Progenitor cell of endocrine pancreas (in vitro differentiated cells): ENCODE measurements at regions not wholly inside any gene's neighbourhood (a gene's known extent, or its start where the extent isn't known, plus 50 kb on each side); places are given as distances from the start of the nearest gene placed in this dataset.

Experiments used
- DNase-seq: peaks from one replicate; pipeline ENCODE4 v3.0.0; 2021; ENCODE audit warnings: low spot score; ENCODE audit not compliant: unreplicated experiment
- H3K27ac Mint-ChIP-seq: 2 replicates; pipeline ENCODE4 v1.8.0; 2021; ENCODE audit warnings: mild to moderate bottlenecking, moderate library complexity, mixed read lengths
- H3K27me3 Mint-ChIP-seq: 2 replicates; pipeline ENCODE4 v1.8.0; 2021; ENCODE audit warnings: mixed read lengths
- H3K36me3 Mint-ChIP-seq: 2 replicates; pipeline ENCODE4 v1.8.0; 2022; ENCODE audit warnings: mixed read lengths; ENCODE audit not compliant: insufficient read depth
- H3K4me1 Mint-ChIP-seq: 2 replicates; pipeline ENCODE4 v1.8.0; 2021; ENCODE audit warnings: low read depth, mixed read lengths
- H3K4me3 Mint-ChIP-seq: 2 replicates; pipeline ENCODE4 v1.8.0; 2021; ENCODE audit warnings: low read depth, mild to moderate bottlenecking, moderate library complexity, mixed read lengths
- H3K9me3 Mint-ChIP-seq: 2 replicates; pipeline ENCODE4 v1.8.0; 2021; ENCODE audit warnings: low read depth, mixed read lengths
- TF ChIP-seq, protein P1 (sequence below): fragments of 200-600 bp; sonication (generic); IDR thresholded peaks from one replicate; pipeline ENCODE4 v1.5.0; 2021; ENCODE audit warnings: antibody characterized with exemption, mild to moderate bottlenecking; ENCODE audit not compliant: unreplicated experiment

- Mint-ChIP-seq H3K9me3 (peaks cover 4% of the 10 kb centered on the region), H3K4me1 (peaks cover 2% of the 10 kb centered on the region), H3K27ac (no peak overlapping the region), H3K36me3 (no peaks in the 10 kb centered on the region), H3K4me3 (no peak overlapping the region), H3K27me3 (peaks cover 3% of the 10 kb centered on the region)
- no peak for DNase-seq
- TF ChIP-seq, protein P1, sequence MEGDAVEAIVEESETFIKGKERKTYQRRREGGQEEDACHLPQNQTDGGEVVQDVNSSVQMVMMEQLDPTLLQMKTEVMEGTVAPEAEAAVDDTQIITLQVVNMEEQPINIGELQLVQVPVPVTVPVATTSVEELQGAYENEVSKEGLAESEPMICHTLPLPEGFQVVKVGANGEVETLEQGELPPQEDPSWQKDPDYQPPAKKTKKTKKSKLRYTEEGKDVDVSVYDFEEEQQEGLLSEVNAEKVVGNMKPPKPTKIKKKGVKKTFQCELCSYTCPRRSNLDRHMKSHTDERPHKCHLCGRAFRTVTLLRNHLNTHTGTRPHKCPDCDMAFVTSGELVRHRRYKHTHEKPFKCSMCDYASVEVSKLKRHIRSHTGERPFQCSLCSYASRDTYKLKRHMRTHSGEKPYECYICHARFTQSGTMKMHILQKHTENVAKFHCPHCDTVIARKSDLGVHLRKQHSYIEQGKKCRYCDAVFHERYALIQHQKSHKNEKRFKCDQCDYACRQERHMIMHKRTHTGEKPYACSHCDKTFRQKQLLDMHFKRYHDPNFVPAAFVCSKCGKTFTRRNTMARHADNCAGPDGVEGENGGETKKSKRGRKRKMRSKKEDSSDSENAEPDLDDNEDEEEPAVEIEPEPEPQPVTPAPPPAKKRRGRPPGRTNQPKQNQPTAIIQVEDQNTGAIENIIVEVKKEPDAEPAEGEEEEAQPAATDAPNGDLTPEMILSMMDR: no peak
Observed at GRCh38 chr2:11055679-11056215, 99.5 kb upstream of the SLC66A3 start.

GRCh38 chr2:11056614-11057013, 98.7 kb upstream of the SLC66A3 start:
- TF ChIP-seq, protein P1: no peak
- H3K9me3 Mint-ChIP-seq: peaks cover 8% of the 10 kb centered on the region
- H3K27ac Mint-ChIP-seq: no peak overlapping the region
- peaks cover 3% of the 10 kb centered on the region for H3K27me3 Mint-ChIP-seq
- no peak overlapping the region for H3K4me3 Mint-ChIP-seq
- peaks cover 2% of the 10 kb centered on the region for H3K4me1 Mint-ChIP-seq
- peaks cover 2% of the 10 kb centered on the region for H3K36me3 Mint-ChIP-seq
- DNase-seq: no peak

DNA sequence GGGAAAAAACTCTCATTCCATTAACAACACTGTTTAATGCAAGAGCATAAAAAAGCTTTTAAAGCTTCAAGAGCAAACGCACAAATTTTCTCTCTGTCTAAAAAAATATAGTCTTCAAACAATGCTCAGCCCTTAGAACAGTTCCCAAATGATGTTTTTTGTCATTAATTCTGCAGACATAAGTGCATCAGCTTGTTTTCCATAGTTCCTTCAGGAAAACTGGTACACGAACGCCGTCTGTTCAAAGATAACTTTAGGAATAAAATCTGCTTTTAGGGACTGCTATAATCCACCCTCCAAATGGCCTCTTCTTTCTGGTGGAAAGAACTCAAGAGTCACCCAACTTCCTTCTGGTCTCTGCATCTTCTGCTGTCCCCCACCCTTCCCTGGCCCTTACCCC, 98.2 kb upstream of the SLC66A3 start:
- H3K9me3 Mint-ChIP-seq: peaks cover 8% of the 10 kb centered on the region
- H3K27me3 Mint-ChIP-seq: peaks cover 3% of the 10 kb centered on the region
- no peak overlapping the region for H3K4me3 Mint-ChIP-seq
- no peak for DNase-seq
- peaks cover 2% of the 10 kb centered on the region for H3K4me1 Mint-ChIP-seq
- TF ChIP-seq, protein P1: no peak
- H3K36me3 Mint-ChIP-seq: peaks cover 2% of the 10 kb centered on the region
- peak overlapping the region; percentile 19 for H3K27ac Mint-ChIP-seq

- H3K4me1 Mint-ChIP-seq: peaks cover 2% of the 10 kb centered on the region
- peaks cover 8% of the 10 kb centered on the region for H3K9me3 Mint-ChIP-seq
- H3K4me3 Mint-ChIP-seq: no peak overlapping the region
- no peak for DNase-seq
- no peak overlapping the region for H3K27ac Mint-ChIP-seq
- H3K27me3 Mint-ChIP-seq: peaks cover 3% of the 10 kb centered on the region
- TF ChIP-seq, protein P1: no peak
- peaks cover 2% of the 10 kb centered on the region for H3K36me3 Mint-ChIP-seq
Observed at GRCh38 chr2:11058129-11058528, 97.1 kb upstream of the SLC66A3 start.

DNA sequence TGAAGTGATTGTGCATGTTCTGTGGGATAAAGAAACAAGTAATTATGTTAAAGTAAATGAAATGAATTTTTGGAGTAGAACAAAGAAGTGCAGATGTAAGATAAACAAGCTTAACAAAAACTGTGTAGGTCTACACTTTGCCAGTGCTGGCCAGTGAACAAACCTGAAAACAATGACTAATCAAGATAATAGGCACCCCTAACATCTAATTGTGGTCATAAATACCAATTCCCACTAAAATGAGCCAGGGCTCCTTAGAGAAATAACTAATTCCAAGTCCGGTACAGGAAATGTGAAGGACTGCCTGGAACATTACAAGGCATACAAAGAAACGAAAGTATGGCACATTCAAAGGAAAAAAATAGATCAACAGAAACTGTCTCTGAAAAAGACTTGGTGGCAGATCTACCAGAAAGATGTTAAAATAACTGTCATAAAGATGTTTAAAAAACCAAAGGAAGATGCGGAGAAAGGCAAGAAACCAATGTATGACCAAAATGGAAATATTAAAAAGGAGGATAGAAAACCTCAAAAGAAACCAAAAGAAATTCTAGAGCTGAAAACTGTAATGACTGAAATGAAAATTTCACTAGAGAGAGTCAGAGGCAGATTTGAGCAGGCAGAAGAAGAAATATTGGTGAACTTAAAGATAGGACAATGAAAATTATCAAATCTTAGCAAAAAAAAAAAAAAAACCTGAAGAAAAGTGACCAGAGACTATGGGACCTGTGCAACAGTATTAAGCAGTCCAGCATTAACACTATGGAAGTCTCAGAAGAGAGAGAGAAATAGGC, 94.7 kb upstream of the SLC66A3 start:
- Mint-ChIP-seq H3K27me3 (peaks cover 3% of the 10 kb centered on the region), H3K4me3 (no peak overlapping the region), H3K36me3 (peaks cover 2% of the 10 kb centered on the region), H3K27ac (no peak overlapping the region), H3K9me3 (peaks cover 8% of the 10 kb centered on the region), H3K4me1 (peaks cover 2% of the 10 kb centered on the region)
- TF ChIP-seq, protein P1: no peak
- DNase-seq: no peak
